Type B pancreatic cell (in vitro differentiated cells): ENCODE measurements at regions not wholly inside any gene's neighbourhood (a gene's known extent, or its start where the extent isn't known, plus 50 kb on each side); places are given as distances from the start of the nearest gene placed in this dataset.
A peak's percentile ranks its signal among the peaks of the same experiment; 100 is the strongest.

Experiments
- DNase-seq: peaks from one replicate; pipeline ENCODE4 v3.0.0; 2021; ENCODE audit warnings: mixed read lengths; ENCODE audit not compliant: unreplicated experiment; ENCODE audit errors: extremely low spot score
- H3K27ac Mint-ChIP-seq: 2 replicates; pipeline ENCODE4 v1.8.0; 2021; ENCODE audit warnings: mild to moderate bottlenecking, mixed read lengths
- H3K27me3 Mint-ChIP-seq: 2 replicates; pipeline ENCODE4 v1.8.0; 2021; ENCODE audit warnings: mixed read lengths
- H3K36me3 Mint-ChIP-seq: 2 replicates; pipeline ENCODE4 v1.8.0; 2021; ENCODE audit warnings: mixed read lengths
- H3K4me1 Mint-ChIP-seq: one replicate; pipeline ENCODE4 v1.8.0; 2021; ENCODE audit warnings: mixed read lengths; ENCODE audit not compliant: unreplicated experiment
- H3K4me3 Mint-ChIP-seq: 2 replicates; pipeline ENCODE4 v1.8.0; 2021; ENCODE audit warnings: mild to moderate bottlenecking, mixed read lengths
- H3K9me3 Mint-ChIP-seq: 2 replicates; pipeline ENCODE4 v1.8.0; 2021; ENCODE audit warnings: mixed read lengths
- TF ChIP-seq, protein P1 (sequence below): fragments of 200-600 bp; sonication (generic); conservative IDR thresholded peaks from 2 replicates; pipeline ENCODE4 v1.5.0; 2021; ENCODE audit warnings: antibody characterized with exemption, mild to moderate bottlenecking

DNA sequence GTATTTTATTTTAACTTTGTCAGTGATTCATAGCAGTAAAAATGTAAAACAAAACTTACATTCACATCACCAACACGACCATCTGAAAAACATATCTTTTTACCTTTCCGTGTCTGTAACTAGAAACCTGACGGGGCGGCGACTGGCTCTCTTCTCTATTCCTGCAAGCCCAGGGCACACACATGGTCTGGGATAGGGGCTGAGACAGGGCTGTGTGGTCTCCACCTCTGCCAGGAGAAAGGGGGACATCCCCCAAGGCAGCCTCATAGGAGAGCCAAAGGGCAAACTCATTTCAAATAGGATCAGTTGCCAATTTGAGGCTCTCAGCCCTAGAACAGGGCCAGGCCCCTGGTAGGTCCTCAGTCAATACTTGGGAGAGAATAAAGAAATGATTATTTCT is 359.4 kb downstream of the TCERG1L start:
- H3K4me1 Mint-ChIP-seq = no peaks in the 10 kb centered on the region
- H3K9me3 Mint-ChIP-seq = no peaks in the 10 kb centered on the region
- TF ChIP-seq, protein P1, sequence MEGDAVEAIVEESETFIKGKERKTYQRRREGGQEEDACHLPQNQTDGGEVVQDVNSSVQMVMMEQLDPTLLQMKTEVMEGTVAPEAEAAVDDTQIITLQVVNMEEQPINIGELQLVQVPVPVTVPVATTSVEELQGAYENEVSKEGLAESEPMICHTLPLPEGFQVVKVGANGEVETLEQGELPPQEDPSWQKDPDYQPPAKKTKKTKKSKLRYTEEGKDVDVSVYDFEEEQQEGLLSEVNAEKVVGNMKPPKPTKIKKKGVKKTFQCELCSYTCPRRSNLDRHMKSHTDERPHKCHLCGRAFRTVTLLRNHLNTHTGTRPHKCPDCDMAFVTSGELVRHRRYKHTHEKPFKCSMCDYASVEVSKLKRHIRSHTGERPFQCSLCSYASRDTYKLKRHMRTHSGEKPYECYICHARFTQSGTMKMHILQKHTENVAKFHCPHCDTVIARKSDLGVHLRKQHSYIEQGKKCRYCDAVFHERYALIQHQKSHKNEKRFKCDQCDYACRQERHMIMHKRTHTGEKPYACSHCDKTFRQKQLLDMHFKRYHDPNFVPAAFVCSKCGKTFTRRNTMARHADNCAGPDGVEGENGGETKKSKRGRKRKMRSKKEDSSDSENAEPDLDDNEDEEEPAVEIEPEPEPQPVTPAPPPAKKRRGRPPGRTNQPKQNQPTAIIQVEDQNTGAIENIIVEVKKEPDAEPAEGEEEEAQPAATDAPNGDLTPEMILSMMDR = no peak
- no peak for DNase-seq
- no peak overlapping the region for H3K4me3 Mint-ChIP-seq
- H3K27me3 Mint-ChIP-seq = peaks cover 22% of the 10 kb centered on the region
- H3K27ac Mint-ChIP-seq = no peak overlapping the region
- H3K36me3 Mint-ChIP-seq = no peaks in the 10 kb centered on the region

DNA sequence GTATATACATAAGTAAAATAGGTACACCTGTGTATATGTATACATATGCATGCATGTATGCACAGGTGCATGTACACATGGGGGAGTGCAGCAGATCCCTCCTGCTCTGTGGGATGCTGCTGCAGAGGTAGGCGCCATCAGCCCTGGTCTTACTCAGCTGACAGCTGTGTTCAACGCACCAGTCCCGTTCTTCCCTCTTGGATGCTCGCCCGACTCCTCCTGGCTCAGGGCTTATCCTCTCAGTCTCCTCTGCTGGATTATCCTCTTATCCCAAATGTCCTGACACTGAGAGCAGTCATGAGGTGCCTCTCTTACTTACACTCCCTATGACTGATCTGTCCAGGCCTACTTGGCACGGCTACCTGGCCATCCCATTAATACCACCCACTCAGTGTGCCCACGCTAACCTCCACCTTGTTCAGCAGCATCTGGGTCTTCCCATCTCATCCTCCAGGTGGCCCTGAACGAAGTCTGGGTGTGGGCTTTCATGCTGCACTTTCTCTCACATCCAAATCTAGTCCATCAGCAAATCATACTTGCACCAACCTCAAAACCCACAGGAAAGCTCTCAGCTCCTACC is 357.1 kb downstream of the TCERG1L start:
- TF ChIP-seq, protein P1 = no peak
- no peak for DNase-seq
- peaks cover 14% of the 10 kb centered on the region for H3K27me3 Mint-ChIP-seq
- no peaks in the 10 kb centered on the region for H3K4me1 Mint-ChIP-seq
- H3K9me3 Mint-ChIP-seq = no peaks in the 10 kb centered on the region
- H3K27ac Mint-ChIP-seq = no peak overlapping the region
- H3K36me3 Mint-ChIP-seq = no peaks in the 10 kb centered on the region
- H3K4me3 Mint-ChIP-seq = no peak overlapping the region

DNA sequence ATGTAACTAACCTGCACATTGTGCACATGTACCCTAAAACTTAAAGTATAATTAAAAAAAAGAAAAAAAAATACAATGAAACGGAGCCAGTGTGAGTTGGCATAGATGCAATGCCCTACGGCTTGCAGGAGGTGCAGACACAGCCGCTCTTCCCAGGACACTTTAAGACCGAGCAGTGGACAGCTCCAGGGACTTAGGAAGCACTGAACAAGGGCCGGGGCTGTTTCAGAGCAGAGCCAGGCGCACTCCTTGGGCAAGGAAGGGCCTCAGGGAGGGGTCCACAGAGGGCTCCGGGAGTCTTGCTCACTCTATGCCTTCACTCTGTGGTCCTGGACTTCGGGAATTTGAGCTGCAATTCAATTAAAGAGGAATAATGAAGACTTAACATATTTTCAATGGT is 355.3 kb downstream of the TCERG1L start:
- peaks cover 22% of the 10 kb centered on the region for H3K27me3 Mint-ChIP-seq
- DNase-seq = peak; percentile 37
- H3K9me3 Mint-ChIP-seq = no peaks in the 10 kb centered on the region
- no peak overlapping the region for H3K4me3 Mint-ChIP-seq
- no peak overlapping the region for H3K27ac Mint-ChIP-seq
- no peaks in the 10 kb centered on the region for H3K36me3 Mint-ChIP-seq
- no peaks in the 10 kb centered on the region for H3K4me1 Mint-ChIP-seq
- TF ChIP-seq, protein P1 = no peak

DNA sequence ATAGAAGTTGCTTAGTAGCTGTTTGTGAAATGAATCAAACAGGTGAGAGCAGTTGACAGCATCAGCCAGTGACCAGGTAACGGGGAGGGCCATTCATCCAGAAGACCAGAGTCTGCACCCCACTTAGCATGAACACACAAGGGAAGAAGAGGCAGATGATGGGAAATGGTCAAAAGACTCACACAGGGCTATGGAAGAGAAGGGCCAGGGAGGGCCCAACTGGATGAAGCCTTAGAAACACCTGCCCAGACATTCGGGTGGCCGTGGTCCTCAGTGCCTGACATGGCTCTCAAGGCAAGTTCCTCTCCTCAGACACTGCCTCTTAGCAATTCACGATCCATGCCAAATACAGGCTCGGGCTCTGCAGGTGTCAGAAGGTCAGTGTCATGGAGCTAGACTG is 354.1 kb downstream of the TCERG1L start:
- no peaks in the 10 kb centered on the region for H3K36me3 Mint-ChIP-seq
- no peaks in the 10 kb centered on the region for H3K4me1 Mint-ChIP-seq
- H3K27ac Mint-ChIP-seq = no peak overlapping the region
- DNase-seq = no peak
- TF ChIP-seq, protein P1 = no peak
- H3K27me3 Mint-ChIP-seq = peaks cover 22% of the 10 kb centered on the region
- H3K4me3 Mint-ChIP-seq = no peak overlapping the region
- no peaks in the 10 kb centered on the region for H3K9me3 Mint-ChIP-seq

DNA sequence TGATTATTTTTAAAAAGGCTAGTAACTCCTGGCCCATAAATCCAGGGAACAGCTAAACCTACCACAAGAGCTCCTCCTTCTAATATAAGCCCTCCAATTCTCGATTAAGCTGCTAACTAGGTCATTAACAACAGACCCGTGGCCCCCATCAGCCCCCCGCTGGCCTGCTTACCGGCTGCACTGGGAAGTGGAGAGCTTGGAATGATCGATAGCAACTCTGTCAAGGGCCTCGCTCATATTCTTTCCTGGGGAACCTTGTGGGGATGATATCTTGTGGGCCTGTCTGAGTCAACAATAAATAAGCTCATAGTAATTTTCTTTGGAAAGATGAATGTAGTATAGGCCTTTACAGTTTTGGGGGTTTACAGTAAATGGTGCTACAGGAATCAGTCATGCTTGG is 353.5 kb downstream of the TCERG1L start:
- TF ChIP-seq, protein P1 = no peak
- no peak overlapping the region for H3K27ac Mint-ChIP-seq
- no peak overlapping the region for H3K4me3 Mint-ChIP-seq
- no peaks in the 10 kb centered on the region for H3K36me3 Mint-ChIP-seq
- H3K27me3 Mint-ChIP-seq = peaks cover 20% of the 10 kb centered on the region
- no peak for DNase-seq
- no peaks in the 10 kb centered on the region for H3K9me3 Mint-ChIP-seq
- no peaks in the 10 kb centered on the region for H3K4me1 Mint-ChIP-seq
